ENCODE measurements at regions not wholly inside any gene's neighbourhood (a gene's known extent, or its start where the extent isn't known, plus 50 kb on each side); places are given as distances from the start of the nearest gene placed in this dataset.

- Histone ChIP-seq H2AFZ (ENCODE audit: low read depth, low read length) (no peak overlapping the region), H3K27ac (ENCODE audit: extremely low read depth, low read depth, low read length) (no peak overlapping the region), H3K27me3 (ENCODE audit: control insufficient read depth in 2 of 2, insufficient read depth in 2 of 2, low read length in 2 of 2) (no peaks in the 10 kb centered on the region), H3K36me3 (ENCODE audit: control insufficient read depth, insufficient read depth, low read length) (no peaks in the 10 kb centered on the region), H3K9me3 (replicated peaks; ENCODE audit: control insufficient read depth, insufficient read depth, low read depth, low read length) (no peaks in the 10 kb centered on the region; the same call in 1 of the 2 replicates), H3K9ac (ENCODE audit: insufficient read depth in 1 of 2, low read depth in 2 of 2, low read length in 2 of 2) (no peak overlapping the region), H3K79me2 (ENCODE audit: control insufficient read depth, insufficient read depth, low read length) (no peaks in the 10 kb centered on the region), H4K20me1 (replicated peaks; ENCODE audit: control insufficient read depth, insufficient read depth, low read length) (no peaks in the 10 kb centered on the region), H3K4me1 (replicated peaks in 1 of 2; ENCODE audit: control insufficient read depth in 2 of 2, insufficient read depth in 2 of 2, low read length in 2 of 2) (no peaks in the 10 kb centered on the region), H3K9me1 (ENCODE audit: control insufficient read depth, insufficient read depth, low read length) (no peaks in the 10 kb centered on the region), H3K4me3 (no peak overlapping the region), H3K4me2 (ENCODE audit: insufficient read depth, low read length) (no peak overlapping the region)
- WGBS (ENCODE audit: insufficient coverage, low coverage, missing lambda C conversion rate) = 0% methylated on average over 1 of the region's 1 CpG
- CTCF ChIA-PET (ENCODE audit: low intra/inter-chr PET ratio) = no interaction called here
- DNase-seq (ENCODE audit: extremely low read depth in 1 of 4, low spot score in 3 of 4) = no peak
- intact Hi-C loops (cut with micrococcal nuclease) = no loop called here
- no peak for FAIRE-seq
- TF ChIP-seq BCOR (IDR thresholded peaks at IDR 0.05) (no peak), SAFB (IDR thresholded peaks at IDR 0.05; ENCODE audit: borderline replicate concordance, low read depth, low read length) (no peak), SNIP1 (IDR thresholded peaks at IDR 0.05; ENCODE audit: low read depth) (no peak), TGIF2 (CRISPR knock-in tag; IDR thresholded peaks at IDR 0.05) (no peak), FUS (optimal IDR thresholded peaks at IDR 0.05; ENCODE audit: low read depth, low read length) (no peak), NR4A1 (CRISPR knock-in tag; IDR thresholded peaks at IDR 0.05) (no peak), NR4A1 (tag; IDR thresholded peaks at IDR 0.05) (no peak), CREM (IDR thresholded peaks at IDR 0.05; ENCODE audit: low read depth) (no peak), BRF1 (IDR thresholded peaks at IDR 0.05; ENCODE audit: borderline replicate concordance, extremely low read depth, insufficient read length) (no peak), ZNF280B (CRISPR knock-in tag; IDR thresholded peaks at IDR 0.05) (no peak), HDGF (IDR thresholded peaks at IDR 0.05) (no peak), MTA1 (IDR thresholded peaks at IDR 0.05; ENCODE audit: borderline replicate concordance) (no peak), HLTF (IDR thresholded peaks at IDR 0.05) (no peak), TSHZ1 (CRISPR knock-in tag; IDR thresholded peaks at IDR 0.05) (no peak), ZNF3 (CRISPR knock-in tag; IDR thresholded peaks at IDR 0.05) (no peak), ZNF644 (tag; IDR thresholded peaks at IDR 0.05; ENCODE audit: low read depth) (no peak), TCF3 (CRISPR knock-in tag; IDR thresholded peaks at IDR 0.05) (no peak), LARP7 (IDR thresholded peaks at IDR 0.05) (no peak)
- BruUV-seq (replicated peaks) = no TSS peak
- in situ Hi-C loops (cut with MboI) = no loop called here
- ATAC-seq = no peak
- POLR2A ChIA-PET = no interaction called here
Observed at GRCh38 chr12:16913832-16914490, 308.0 kb upstream of the LMO3 start.

All from K562 (cell line).